ENCODE measurements at regions not wholly inside any gene's neighbourhood (a gene's known extent, or its start where the extent isn't known, plus 50 kb on each side); places are given as distances from the start of the nearest gene placed in this dataset.

GRCh38 chr2:120684289-120685065 lies 51.2 kb upstream of the GLI2 start:
- DNase-seq = no peak

GRCh38 chr2:120685066-120685973 lies 50.3 kb upstream of the GLI2 start:
- DNase-seq = no peak
